ENCODE measurements at regions not wholly inside any gene's neighbourhood (a gene's known extent, or its start where the extent isn't known, plus 50 kb on each side); places are given as distances from the start of the nearest gene placed in this dataset.
"Not testable (repeated sequence)": the region's sequence is repeated elsewhere in the genome, so short reads cannot be mapped to it uniquely, and the experiment has no call there.

DNA sequence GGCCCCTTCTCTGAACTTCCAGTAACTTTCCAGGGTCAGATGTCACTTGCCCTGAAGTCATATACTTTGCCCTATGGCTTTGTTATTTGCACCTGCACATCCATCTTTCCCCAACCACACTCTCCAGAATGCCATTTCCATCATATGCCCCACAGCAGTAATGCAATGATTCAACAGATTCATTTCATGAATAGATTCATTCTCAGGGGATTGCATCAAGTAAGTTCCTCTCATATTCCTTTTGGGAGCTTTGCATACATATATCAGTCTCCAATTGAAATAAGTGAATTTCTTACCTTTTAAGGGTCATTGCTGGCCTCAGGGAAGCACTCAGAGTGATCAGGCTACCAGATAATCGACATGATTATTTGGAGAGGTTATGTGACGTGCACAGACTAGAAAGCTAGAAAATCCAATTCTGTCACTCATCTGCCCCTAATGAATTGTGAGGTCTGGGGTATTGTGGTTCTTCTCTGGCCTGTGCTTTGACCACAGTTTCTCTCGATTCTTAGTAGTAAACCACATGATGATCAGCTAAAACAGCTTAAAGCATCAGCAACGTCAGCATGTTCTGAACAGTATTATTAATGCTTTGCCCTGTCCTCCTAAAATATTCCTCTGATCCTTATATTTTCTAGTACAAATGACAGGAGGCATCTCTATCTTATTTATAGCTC lies 179.9 kb downstream of the ATPSCKMT start:
- no peak for DNase-seq

DNA sequence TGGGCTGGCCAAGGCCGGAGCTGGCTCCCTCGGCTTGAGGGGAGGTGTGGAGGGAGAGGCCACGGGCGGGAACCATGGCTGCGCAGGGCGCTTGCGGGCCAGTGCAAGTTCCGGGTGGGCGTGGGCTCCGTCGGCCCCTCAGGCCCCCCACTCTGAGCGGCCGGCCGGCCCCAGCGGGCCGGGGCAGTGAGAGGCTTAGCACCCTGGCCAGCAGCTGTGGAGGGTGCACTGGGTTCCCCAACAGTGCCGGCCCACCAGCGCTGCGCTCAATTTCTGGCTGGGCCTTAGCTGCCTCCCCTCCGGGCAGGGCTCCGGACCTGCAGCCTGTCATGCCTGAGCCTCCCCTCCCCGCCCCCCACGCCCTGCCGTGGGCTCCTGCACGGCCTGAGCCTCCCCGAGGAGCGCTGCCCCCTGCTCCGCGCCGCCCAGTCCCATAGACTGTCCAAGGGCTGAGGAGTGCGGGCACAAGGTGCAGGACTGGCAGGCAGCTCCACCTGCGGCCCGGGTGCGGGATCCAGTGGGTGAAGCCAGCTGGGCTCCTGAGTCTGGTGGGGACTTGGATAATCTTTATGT lies 184.2 kb downstream of the ATPSCKMT start:
- DNase-seq: no peak

- no peak for DNase-seq
Measured at GRCh38 chr5:10064546-10065195, 185.0 kb downstream of the ATPSCKMT start.

- DNase-seq: peak; percentile 24
Measured at GRCh38 chr5:10063997-10064396, 185.7 kb downstream of the ATPSCKMT start.

GRCh38 chr5:10059980-10060379 lies 189.7 kb downstream of the ATPSCKMT start:
- DNase-seq: no peak

DNA sequence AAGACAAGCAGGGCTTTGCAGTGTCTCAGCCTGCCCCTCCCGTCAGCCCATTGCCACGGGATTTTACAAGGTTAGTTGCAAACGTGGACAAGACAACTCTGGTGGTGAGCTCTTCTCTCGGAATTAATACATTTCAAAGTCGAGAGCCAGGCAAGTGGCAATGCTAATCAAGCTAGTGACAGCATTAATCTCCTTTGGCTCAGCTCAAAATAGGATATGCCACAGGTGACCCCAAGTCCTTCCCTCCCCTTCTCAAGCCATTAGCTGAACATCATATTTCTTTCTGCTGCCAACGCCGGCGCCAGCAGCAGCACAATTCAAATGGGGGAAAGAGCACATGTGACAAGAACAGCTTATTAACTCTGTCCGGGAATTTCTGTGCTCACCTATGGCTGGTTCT lies 190.1 kb downstream of the ATPSCKMT start:
- no peak for DNase-seq

- DNase-seq: no peak
Measured at GRCh38 chr5:10057356-10057755, 192.3 kb downstream of the ATPSCKMT start.

GRCh38 chr5:10056228-10056760 lies 193.4 kb downstream of the ATPSCKMT start:
- DNase-seq: no peak

GRCh38 chr5:10049858-10050455 lies 199.7 kb downstream of the ATPSCKMT start:
- no peak for DNase-seq

- DNase-seq: no peak
Measured at GRCh38 chr5:10046676-10047075, 203.0 kb downstream of the ATPSCKMT start.

DNA sequence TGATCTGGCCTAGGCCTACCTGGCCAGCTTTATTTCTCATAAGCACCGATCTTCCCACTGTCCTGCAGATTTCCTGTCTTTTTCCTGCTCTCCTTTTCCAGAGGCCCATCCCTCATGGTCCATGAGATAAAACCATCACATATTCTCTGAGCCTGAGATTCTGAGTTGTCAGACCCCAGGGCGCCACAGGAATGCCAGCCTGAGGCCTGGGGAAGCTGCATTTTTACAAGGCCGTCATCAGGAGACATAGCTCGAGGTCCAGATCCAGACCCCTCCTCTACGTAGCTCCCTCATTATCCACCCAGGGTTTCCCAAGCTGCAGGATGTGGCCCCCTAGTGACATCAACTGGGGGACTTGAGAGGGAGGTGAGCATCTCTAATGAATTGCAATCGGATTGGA lies 204.3 kb downstream of the ATPSCKMT start:
- DNase-seq: no peak

DNA sequence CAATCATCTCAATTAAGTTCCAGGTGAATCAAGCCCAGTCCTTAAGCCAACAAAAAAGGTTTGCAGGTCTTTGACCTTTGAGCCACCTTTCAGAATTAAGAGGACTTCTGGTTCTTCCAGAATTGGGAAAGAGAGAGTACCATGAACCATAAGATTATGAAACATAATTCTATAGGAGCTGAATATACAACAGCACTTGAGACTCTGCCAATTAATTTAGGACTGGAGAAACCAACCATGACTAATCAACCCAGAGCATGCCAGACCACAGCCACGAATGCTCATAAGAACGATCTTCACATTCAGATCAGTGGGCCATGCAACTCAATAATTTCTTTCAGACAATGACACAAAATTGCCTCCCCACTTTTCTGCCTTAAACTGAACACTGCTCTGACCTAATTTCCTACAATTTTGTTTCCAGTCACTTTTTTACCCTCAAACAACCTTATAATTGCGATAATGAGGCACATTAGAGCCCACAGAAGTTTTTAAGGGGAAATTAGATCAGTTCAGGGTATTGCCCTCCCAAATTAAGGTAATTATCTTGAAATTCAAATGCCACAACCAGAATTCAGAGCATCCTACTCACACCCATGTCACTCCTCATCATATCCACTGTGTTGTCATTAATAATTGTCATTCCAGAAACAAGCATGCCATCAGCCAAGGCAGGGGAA lies 213.4 kb downstream of the ATPSCKMT start:
- DNase-seq: peak; percentile 71

DNA sequence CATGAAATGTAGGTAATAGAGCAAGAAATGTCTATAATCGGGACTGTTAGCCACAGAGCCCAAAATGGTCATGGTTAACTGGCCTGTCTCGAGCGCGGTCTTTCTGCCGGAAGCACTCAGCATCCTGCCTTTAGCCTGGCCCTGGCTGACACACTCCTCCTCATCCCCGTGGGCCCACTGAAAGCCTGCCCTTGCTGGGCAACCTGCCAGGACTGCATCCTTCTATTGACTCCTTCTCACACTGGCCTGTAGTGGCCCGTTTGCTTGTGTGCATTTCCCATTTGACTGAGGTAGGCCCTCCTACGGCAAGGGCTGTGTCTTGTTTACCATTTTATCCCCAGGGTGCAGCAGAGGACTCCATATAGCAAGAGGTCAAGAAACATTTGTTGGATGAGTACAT lies 215.7 kb downstream of the ATPSCKMT start:
- no peak for DNase-seq

DNA sequence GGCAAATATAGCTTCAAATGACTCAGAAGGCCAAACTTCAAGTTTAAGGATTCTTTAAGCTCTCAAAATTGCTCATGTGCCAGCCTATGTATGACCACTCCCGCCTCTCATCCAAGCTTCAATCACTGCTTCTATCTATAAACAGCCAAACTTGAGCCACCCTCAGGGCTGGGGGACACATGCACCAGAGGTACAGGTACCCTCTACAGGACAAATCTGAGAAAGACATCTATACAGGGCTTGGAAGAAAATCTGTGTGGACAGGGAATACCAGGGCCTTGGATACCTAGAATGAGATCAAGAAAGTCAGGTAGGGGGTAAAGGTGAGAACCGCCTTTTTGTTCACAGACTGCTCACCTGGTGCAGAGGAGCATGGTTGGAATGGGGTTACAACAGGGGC lies 217.9 kb downstream of the ATPSCKMT start:
- no peak for DNase-seq

GRCh38 chr5:10030219-10030831 lies 219.4 kb downstream of the ATPSCKMT start:
- no peak for DNase-seq

DNA sequence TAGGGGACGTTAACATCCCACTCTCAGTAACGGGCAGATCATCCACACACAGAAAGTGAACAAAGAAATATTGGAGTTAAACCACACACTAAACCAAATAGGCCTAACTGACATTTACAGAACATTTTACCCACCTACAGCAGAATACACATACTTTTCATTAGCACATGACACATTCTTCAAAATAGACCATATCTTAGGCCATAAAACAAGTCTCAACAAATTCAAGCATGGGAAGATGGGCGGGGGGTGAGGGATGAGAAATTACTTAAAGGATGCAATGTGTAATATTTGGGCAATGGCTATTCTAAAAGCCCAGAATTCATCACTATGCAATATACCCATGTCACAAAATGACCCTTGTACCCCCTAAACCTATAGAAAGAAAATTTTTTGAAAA lies 226.2 kb downstream of the ATPSCKMT start:
- DNase-seq: no peak

- no peak for DNase-seq
Measured at GRCh38 chr5:10021248-10021647, 228.4 kb downstream of the ATPSCKMT start.

GRCh38 chr5:10019236-10019635 lies 230.5 kb downstream of the ATPSCKMT start:
- no peak for DNase-seq

DNA sequence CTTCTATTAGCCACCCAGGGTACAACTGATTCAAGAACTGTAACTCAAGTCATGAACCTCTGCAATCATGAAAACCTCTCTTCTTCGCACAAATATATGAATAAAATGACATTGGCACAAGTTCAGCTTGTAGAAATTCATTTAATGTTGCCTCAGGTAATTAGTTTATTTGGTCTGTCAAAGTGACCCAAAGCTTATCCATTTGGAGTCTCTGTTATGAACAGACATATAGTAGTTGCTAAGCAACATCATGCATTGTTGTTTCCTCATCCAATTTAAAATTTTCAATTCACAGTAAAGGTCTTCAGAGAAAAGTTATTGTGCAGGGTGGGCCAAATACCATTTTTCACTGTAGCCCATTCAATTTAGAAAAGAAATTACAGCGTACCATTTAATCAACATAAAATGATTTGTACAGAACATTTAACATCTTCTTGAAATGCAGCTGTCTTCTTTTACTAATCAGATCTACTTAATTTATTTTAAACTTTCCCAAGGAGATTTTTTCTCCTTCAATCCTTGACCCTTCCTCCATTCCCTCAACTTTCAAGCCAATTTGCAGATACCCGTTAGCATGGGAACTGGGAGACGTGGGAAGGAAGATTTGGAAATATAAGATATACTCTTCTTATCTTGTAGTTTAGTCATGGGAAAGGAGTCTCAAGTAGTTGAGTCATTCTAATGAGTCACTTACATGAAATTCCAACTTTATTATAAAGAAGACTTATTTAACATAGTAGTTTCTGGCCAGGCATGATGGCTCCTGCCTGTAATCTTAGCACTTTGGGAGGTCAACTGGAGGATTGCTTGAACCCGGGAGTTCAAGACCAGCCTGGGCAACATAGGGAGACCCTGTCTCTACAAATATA lies 231.3 kb downstream of the ATPSCKMT start:
- DNase-seq: no peak

DNA sequence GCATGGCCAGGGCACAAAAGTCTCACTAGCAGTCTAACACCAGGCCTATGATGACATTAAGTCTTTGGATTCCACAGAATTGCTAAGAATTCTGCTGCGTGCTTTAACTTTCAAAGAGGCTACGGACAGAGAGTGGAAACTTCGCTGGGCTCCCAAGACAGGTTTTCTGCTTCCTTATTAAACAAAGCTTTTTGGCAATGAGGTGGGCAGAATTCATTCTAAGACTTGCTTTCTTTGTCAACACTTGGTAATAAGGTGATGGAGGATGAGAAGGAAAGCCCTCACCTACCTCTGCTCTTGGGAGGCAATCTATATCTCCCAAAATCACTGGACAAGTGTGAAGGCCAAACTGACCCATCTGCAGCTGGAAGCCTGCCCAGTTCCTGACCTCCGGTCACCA lies 231.9 kb downstream of the ATPSCKMT start:
- DNase-seq: no peak

DNA sequence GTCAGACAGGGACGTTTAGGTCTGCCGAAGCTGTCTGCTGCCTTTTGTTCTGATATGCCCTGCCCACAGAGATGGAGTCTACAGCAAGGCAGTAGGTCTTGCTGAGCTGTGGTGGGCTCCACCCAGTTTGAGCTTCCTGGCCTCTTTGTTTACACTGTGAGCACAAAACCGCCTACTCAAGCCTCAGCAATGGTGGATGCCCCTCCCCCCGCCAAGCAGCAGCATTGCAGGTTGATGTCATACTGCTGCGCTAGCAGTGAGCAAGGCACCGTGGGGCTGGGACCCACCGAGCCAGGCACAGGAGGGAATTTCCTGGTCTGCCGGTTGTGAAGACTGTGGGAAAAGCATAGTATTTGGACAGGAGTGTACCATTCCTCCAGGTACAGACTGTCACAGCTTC lies 233.1 kb downstream of the ATPSCKMT start:
- DNase-seq: not testable (repeated sequence)

- DNase-seq: not testable (repeated sequence)
Measured at GRCh38 chr5:10015681-10016080, 234.0 kb downstream of the ATPSCKMT start.
